ENCODE measurements at regions not wholly inside any gene's neighbourhood (a gene's known extent, or its start where the extent isn't known, plus 50 kb on each side); places are given as distances from the start of the nearest gene placed in this dataset.

GRCh38 chr4:17165286-17165685 is 266.8 kb upstream of the LDB2 start:
- H4K20me1 ChIP-seq (ENCODE audit: control insufficient read depth, insufficient read depth): no peaks in the 10 kb centered on the region
- RAD21 ChIA-PET (ENCODE audit: unreplicated experiment): no interaction called here
- H3K9ac ChIP-seq (ENCODE audit: control insufficient read depth, insufficient read depth, low read length): no peak overlapping the region
- no peaks in the 10 kb centered on the region for H3K27me3 ChIP-seq (replicated peaks in 1 of 2; ENCODE audit: control insufficient read depth in 2 of 2, insufficient read depth in 2 of 2, low read length in 1 of 2)
- H3K4me3 ChIP-seq: no peak overlapping the region
- ATAC-seq (no peak), FAIRE-seq (no peak), DNase-seq (ENCODE audit: low read depth, low spot score) (no peak)
- POLR2A ChIA-PET: no interaction called here
- no peaks in the 10 kb centered on the region for H3K79me2 ChIP-seq (ENCODE audit: control insufficient read depth, insufficient read depth, low read length)
- SMC1A ChIA-PET (ENCODE audit: uncharacterized antibody, unreplicated experiment): no interaction called here
- no peak overlapping the region for H2AFZ ChIP-seq (ENCODE audit: control insufficient read depth, low read depth, low read length)
- no peaks in the 10 kb centered on the region for H3K36me3 ChIP-seq (ENCODE audit: control insufficient read depth in 2 of 2, insufficient read depth in 2 of 2, low read length in 1 of 2)
- no peaks in the 10 kb centered on the region for H3K9me3 ChIP-seq (replicated peaks; ENCODE audit: control insufficient read depth, insufficient read depth, low read length)
- no peak overlapping the region for H3K4me2 ChIP-seq (ENCODE audit: control insufficient read depth, insufficient read depth)
- TF ChIP-seq POLR2AphosphoS5 (IDR thresholded peaks at IDR 0.05; ENCODE audit: low read length) (no peak), CREM (IDR thresholded peaks at IDR 0.05; ENCODE audit: low read depth) (no peak), CTCF (IDR thresholded peaks at IDR 0.05 in 2 of 3, conservative IDR thresholded peaks at IDR 0.05 in 1 of 3; ENCODE audit: control insufficient read depth in 2 of 3, extremely low read depth in 1 of 3, insufficient read depth in 1 of 3, low read depth in 3 of 3, low read length in 3 of 3) (no peak), YY1 (IDR thresholded peaks at IDR 0.05; ENCODE audit: low read depth, low read length) (no peak), SP1 (IDR thresholded peaks at IDR 0.05; ENCODE audit: low read depth, low read length) (no peak), SIN3A (IDR thresholded peaks at IDR 0.05; ENCODE audit: low read depth, low read length) (no peak), KDM1A (IDR thresholded peaks at IDR 0.05; ENCODE audit: borderline replicate concordance) (no peak), ZNF384 (IDR thresholded peaks at IDR 0.05; ENCODE audit: borderline replicate concordance, low read depth, low read length) (no peak)
- intact Hi-C loops (cut with micrococcal nuclease; ENCODE audit: unreplicated experiment) (no loop called here), in situ Hi-C loops (cut with MboI) (no loop called here)
- CTCF ChIA-PET: no interaction called here
- H3K4me1 ChIP-seq (ENCODE audit: control insufficient read depth, insufficient read depth, low read length): no peaks in the 10 kb centered on the region
- H3K27ac ChIP-seq (ENCODE audit: control insufficient read depth, insufficient read depth): no peak overlapping the region
- no TSS peak for BruUV-seq (replicated peaks)
- WGBS (ENCODE audit: insufficient coverage, insufficient replicate concordance, low lambda C conversion rate, missing lambda C conversion rate): 7% methylated on average over 1 of the region's 1 CpG
